GM19467 (cell line): ENCODE measurements at regions not wholly inside any gene's neighbourhood (a gene's known extent, or its start where the extent isn't known, plus 50 kb on each side); places are given as distances from the start of the nearest gene placed in this dataset.
"Not testable (repeated sequence)": the region's sequence is repeated elsewhere in the genome, so short reads cannot be mapped to it uniquely, and the experiment has no call there.

Source experiments
- ATAC-seq: cut with Tn5 transposase; IDR thresholded peaks from one replicate; pipeline ENCODE4 v1.9.1; 2021; ENCODE audit warnings: mild to moderate bottlenecking, moderate library complexity; ENCODE audit not compliant: unreplicated experiment

GRCh38 chr2:76175295-76175694, 464.6 kb upstream of the GCFC2 start:
- no peak for ATAC-seq

GRCh38 chr2:76174505-76174904, 463.8 kb upstream of the GCFC2 start:
- ATAC-seq = no peak

- ATAC-seq = not testable (repeated sequence)
Measured at GRCh38 chr2:76173206-76173605, 462.5 kb upstream of the GCFC2 start.

- ATAC-seq = not testable (repeated sequence)
Measured at GRCh38 chr2:76172154-76172595, 461.5 kb upstream of the GCFC2 start.

- no peak for ATAC-seq
Measured at GRCh38 chr2:76170856-76171255, 460.1 kb upstream of the GCFC2 start.

GRCh38 chr2:76170009-76170384, 459.3 kb upstream of the GCFC2 start:
- no peak for ATAC-seq

- ATAC-seq = no peak
Measured at GRCh38 chr2:76169276-76170008, 458.7 kb upstream of the GCFC2 start.

- no peak for ATAC-seq
Measured at GRCh38 chr2:76163860-76164259, 453.1 kb upstream of the GCFC2 start.

- ATAC-seq = no peak
Measured at GRCh38 chr2:76160670-76161069, 450.0 kb upstream of the GCFC2 start.

GRCh38 chr2:76159042-76159648, 448.4 kb upstream of the GCFC2 start:
- ATAC-seq = no peak

- ATAC-seq = no peak
Measured at GRCh38 chr2:76157531-76157930, 446.8 kb upstream of the GCFC2 start.

- ATAC-seq = no peak
Measured at GRCh38 chr2:76154981-76155380, 444.3 kb upstream of the GCFC2 start.

- ATAC-seq = no peak
Measured at GRCh38 chr2:76149846-76150245, 439.1 kb upstream of the GCFC2 start.

GRCh38 chr2:76139303-76139702, 428.6 kb upstream of the GCFC2 start:
- not testable (repeated sequence) for ATAC-seq

- ATAC-seq = no peak
Measured at GRCh38 chr2:76128622-76129021, 417.9 kb upstream of the GCFC2 start.

- ATAC-seq = no peak
Measured at GRCh38 chr2:76120176-76120575, 409.5 kb upstream of the GCFC2 start.

GRCh38 chr2:76089683-76090082, 379.0 kb upstream of the GCFC2 start:
- ATAC-seq = no peak

GRCh38 chr2:76083248-76083647, 372.5 kb upstream of the GCFC2 start:
- ATAC-seq = no peak

GRCh38 chr2:76082509-76082908, 371.8 kb upstream of the GCFC2 start:
- no peak for ATAC-seq

GRCh38 chr2:76080154-76080553, 369.4 kb upstream of the GCFC2 start:
- ATAC-seq = no peak

- ATAC-seq = no peak
Measured at GRCh38 chr2:76075126-76075525, 364.4 kb upstream of the GCFC2 start.

GRCh38 chr2:76073992-76074604, 363.4 kb upstream of the GCFC2 start:
- ATAC-seq = no peak
